ENCODE measurements at regions not wholly inside any gene's neighbourhood (a gene's known extent, or its start where the extent isn't known, plus 50 kb on each side); places are given as distances from the start of the nearest gene placed in this dataset.
"Not testable (repeated sequence)": the region's sequence is repeated elsewhere in the genome, so short reads cannot be mapped to it uniquely, and the experiment has no call there.

DNA sequence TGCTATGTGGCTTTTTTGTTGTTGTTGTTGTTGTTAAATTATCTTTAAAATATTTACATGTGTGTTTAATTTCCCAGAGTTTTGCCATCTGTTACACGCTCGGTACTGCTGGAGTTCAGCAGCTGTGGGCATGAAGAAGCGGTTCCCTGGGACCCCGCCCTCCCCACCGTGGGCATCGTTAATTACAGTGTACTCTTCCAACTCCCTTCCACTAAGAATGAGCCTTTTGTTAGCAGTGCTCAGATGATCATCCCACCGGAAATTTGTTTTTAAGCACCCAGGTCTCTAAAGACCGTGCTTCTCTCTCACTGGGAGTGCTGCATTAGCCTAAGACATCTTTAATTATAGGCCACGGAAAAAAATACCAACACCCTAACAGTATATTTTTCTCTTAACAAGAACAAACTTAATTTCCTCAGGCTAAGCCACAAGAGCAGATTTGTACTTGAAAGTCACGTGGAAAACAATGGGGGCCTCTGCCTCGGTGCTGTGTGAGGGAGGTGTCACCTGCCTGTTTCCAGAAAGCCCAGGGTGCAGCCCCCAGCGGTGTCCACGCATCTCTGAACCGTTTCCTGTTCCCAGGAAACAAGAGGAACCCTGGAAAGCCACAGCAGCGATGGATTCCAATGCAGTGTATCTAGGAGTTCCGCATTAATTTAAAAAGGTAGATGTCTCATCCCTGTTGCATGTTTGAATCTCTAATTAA is 113.3 kb upstream of the FRMD1 start:
- DNase-seq: no peak

- no peak for DNase-seq
Measured at GRCh38 chr6:168190646-168191443, 111.8 kb upstream of the FRMD1 start.

DNA sequence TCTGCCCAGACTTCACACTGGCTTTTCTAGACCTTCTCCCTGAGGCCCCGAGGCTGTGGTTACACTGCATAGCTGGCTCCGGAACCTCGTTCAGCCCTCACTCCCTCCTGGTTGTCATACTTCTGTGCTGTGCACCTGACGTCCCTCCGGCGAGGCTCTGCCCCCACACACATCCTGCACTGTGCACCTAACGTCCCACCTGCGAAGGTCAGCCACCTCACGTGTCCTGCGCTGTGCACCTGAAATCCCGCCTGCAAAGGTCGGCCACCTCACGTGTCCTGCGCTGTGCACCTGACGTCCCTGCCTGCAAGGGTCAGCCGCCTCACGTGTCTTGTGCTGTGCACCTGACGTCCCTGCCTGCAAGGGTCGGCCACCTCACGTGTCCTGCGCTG is 111.0 kb upstream of the FRMD1 start:
- no peak for DNase-seq

DNA sequence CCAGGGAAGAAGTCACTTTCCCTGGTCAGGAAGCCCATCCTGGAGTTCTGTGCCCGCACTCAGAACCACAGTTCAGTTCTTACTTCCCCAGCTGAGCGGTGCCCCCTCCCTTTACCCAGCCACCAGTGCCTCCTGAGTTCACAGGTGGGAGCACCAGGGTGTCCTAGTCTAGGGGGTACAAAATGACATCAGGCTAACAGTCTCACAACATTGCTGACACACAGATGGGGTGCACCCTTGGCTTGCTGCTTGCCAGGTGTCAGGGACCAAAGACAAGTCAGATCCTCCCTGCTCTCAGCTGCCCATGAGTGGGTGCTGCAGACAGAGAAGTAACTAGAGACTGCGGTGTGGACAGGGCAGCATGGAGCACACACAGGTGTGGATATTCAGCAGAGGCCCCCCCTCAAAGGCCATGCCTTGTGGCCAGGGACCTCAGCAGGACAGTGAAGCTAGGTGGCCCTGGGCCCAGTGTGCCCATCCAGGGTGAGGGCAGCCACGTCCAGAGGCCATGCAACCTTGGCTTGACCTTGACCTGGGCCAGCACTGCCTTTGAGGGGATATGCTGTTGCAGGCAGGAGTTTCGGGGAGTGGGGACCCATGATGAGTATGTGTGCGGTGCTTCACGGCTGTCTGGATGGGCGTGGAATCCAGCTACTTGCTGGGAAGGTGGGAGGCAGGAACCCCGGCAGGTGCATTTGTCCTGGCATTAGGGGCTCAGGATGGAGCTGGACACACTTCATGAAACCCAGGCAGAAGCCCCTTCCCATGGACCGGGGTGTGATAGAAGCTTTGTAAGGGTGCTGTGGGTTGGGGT is 110.4 kb upstream of the FRMD1 start:
- DNase-seq: no peak

DNA sequence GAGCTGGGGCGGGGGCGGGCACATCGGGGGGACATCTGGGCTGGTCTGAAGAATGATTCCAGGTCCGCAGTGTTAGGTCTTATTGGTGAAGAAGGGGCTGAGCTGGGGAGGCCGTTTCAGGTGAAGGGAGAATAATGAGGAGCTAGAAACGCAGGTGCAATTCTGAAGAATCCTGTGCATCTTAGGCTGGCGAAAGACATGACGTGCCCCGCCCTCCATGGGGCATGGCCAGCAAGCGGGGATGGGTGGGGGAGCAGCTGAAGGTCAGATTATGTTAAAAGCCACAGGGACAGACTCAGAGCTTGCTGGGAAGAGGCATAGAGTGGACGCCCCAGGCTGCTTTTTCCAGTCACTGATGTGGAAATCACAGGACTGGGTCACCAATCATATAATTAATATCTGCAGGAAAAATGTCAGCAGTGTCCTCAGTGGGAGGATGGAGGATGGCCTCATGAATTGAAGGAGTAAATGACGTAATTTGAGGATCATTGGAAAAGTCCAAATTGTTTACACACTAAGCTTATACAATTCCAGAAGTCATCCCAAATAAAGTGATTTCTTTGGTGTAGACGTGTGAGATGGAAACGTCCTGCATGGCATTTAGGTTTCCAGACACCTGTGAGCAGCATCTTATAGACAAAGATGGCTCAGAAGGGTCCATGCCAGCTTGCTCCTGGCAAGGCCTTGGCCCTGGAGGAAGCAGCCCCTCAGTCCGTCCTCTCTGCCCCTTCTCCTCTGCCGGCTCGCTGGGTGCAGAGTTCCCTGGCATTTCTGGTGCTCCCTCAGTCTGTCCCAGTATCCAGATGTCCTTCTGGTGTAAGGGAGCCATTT is 109.6 kb upstream of the FRMD1 start:
- no peak for DNase-seq

DNA sequence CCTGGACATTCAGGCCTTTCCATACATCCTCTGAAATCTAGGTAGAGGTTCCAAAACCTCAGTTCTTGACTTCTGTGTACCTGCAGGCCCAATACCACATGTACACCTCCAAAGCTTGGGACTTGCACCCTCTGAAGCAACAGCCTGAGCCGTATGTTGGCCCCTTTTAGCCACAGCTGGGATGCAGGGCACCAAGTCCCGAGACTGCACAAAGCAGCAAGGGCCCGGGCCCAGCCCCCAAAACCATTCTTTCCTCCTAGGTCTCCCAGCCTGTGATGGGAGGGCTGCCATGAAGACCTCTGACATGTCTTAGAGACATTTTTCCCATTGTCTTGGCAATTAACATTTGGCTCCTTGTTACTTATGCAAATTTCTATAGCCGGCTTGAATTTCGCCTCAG is 107.4 kb upstream of the FRMD1 start:
- no peak for DNase-seq

DNA sequence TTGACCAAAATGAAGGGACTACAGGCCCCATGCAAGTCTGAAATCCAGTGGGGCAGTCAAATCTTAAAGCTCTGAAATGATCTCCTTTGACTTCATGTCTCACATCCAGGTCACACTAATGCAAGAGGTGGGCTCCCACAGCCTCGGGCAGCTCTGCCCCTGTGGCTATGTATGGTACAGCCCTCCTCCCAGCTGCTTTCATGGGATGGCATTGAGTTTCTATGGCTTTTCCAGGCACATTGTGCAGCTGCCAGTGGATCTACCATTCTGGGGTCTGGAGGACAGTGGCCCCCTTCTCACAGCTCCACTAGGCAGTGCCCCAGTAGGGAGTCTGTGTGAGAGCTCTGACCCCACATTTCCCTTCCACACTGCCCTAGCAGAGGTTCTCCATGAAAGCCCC is 107.0 kb upstream of the FRMD1 start:
- DNase-seq: not testable (repeated sequence)

DNA sequence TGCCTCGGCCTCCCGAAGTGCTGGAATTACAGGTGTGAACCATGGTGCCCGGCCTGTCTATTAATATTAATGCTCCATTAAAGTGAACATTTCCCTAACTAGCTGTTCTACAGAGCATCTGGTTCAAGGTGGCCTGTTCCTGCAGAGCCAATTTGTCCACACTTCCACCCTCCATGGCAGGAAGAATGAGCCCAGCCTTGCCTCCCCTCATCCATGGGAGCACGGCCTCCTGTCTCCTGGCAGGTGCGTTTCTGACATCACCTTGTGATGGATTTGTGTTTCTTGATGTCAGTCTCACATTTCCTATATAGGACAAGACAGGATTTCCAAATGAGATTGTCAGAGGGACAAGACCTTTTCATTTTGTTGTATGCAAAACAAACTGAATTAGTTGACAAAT is 105.7 kb upstream of the FRMD1 start:
- DNase-seq: no peak

- DNase-seq: no peak
Measured at GRCh38 chr6:168183613-168183970, 104.6 kb upstream of the FRMD1 start.

DNA sequence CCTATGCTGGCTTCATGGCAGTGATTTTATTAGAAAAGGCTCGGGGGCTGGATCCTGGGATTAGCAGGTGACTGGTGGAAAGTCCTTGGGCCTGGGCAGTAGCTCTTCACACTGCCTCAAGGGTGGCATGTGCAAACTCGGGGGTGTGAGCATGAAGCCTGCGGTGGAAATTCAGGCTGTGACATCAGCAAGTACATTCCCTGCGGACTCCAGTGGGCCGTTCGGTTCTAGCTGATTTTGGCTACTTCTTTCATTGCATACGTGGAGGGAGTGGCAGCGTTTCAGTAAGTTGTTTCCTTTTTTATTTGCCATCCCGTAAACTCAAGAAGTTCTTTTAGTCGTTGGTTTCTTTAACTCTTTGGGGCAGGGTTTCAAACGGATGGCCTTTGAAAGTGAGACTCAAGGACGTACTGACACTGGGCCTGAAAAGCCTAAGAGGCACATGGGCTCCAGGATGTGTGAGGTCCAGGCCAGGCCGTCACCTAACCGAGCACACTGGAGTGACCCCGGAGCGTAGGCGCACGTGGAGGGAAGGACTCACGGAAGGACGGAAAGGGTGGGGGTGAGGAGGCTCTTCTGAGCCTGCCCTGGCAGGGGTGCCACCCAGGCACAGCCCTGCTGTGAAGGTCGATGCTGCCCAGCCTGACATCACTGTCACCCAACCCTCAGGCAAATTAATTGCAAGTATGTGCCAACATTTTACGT is 104.0 kb upstream of the FRMD1 start:
- no peak for DNase-seq

GRCh38 chr6:168182366-168182765 is 103.4 kb upstream of the FRMD1 start:
- DNase-seq: no peak

DNA sequence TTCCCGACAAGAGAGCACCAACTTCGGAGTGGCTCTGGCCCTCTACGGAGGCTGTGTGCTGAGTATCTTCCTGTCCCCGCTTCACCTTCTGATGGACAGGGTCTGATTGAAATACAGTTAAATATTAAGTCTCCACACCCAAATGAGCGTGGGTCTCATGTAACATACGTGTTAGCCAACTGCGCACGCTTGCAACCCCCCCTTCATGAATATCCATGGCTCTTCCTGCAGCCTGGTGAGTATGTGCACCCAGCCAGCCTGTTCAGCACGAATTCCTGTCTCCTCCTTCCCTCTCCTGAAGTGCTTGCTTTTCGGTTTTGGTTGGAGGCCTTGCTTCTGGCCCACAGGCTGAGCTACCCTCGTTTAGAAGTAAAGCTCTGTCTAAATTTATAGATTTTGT is 102.9 kb upstream of the FRMD1 start:
- no peak for DNase-seq

GRCh38 chr6:168181316-168181715 is 102.3 kb upstream of the FRMD1 start:
- DNase-seq: no peak

GRCh38 chr6:168180548-168181011 is 101.6 kb upstream of the FRMD1 start:
- DNase-seq: no peak

GRCh38 chr6:168179702-168180382 is 100.8 kb upstream of the FRMD1 start:
- DNase-seq: no peak

- DNase-seq: no peak
Measured at GRCh38 chr6:168179133-168179532, 100.1 kb upstream of the FRMD1 start.

GRCh38 chr6:168177103-168177891 is 98.3 kb upstream of the FRMD1 start:
- no peak for DNase-seq

DNA sequence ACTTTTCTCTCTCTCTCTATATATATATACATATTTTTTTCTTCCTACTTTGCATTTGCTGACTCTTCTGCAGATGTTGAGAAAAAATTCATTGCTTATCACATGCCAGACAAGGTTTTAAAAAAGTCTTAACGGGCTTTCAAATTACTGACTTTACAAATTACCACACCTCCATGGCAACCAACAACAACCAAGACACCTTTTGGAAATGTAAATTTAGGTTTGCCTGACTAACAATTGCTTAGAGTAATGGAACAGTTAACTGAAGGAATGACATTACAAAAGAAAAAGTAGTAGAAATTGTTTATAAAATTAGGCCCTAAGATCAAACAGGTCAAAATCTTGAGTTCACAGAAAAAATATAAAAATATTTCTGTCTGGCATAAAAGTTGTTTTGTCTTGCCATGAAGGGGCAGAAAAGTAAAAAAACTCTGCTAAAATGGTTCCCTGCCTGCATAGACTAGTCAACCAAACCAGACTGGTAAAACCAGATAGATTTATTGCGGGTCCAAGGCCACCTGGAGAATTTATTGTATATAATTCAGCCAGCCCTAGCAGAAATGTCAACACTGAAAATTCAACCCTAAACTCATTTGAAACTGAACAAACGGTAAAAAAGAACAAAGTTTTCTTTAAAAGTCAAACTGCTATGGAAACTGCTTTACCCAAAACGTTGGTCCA is 92.8 kb upstream of the FRMD1 start:
- DNase-seq: no peak

DNA sequence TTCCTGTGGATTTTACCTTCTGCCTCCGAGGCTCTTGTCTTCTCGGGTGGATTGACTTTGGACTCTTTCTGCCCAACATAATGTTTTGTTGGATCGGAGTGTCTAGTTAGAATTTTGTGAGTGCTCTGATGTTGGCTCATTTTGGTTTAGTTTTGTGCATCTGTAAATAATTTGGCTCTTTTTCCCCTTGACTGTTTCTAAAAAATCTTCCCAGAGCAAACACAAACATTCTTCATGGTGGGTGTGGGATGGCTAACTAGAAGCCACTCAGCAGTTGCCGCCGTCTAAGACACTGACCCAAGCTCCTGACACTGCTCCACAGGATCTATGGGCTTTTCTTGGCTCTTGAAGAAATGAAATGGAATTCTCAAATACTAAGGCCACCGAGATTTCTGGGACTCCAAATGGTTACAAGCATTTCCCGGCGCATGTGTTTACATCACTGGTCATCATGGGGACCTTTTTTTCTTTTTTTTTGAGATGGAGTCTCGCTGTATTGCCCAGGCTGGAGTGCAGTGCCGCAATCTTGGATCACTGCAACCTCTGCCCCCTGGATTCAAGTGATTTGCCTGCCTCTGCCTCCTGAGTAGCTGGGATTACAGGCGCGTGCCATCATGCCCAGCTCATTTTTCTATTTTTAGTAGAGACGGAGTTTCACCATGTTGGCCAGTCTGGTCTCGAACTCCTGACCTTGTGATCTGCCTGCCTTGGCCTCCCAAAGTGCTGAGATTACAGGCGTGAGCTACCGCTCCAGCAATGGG is 92.0 kb upstream of the FRMD1 start:
- DNase-seq: no peak

Data from 8988T (cell line).